ENCODE measurements at regions not wholly inside any gene's neighbourhood (a gene's known extent, or its start where the extent isn't known, plus 50 kb on each side); places are given as distances from the start of the nearest gene placed in this dataset.
"Not testable (repeated sequence)": the region's sequence is repeated elsewhere in the genome, so short reads cannot be mapped to it uniquely, and the experiment has no call there.

DNA sequence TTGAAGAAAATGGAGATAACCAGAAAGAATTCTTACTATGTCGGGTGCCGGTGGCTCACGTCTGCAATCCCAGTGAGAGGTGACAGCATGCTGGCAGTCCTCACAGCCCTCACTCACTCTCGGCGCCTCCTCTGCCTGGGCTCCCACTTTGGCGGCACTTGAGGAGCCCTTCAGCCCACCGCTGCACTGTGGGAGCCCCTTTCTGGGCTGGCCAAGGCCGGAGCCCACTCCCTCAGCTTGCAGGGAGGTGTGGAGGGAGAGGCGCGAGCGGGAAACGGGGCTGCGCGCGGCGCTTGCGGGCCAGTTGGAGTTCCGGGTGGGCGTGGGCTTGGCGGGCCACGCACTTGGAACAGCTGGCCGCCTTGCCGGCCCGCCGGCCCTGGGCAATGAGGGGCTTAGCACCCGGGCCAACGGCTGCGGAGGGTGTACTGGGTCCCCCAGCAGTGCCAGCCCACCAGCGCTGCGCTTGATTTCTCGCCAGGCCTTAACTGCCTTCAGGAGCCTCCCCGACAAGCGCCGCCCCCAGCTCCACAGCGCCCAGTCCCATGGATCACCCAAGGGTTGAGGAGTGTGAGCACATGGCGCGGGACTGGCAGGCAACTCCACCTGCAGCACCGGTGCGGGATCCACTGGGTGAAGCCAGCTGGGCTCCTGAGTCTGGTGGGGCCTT, 1672.5 kb upstream of the B3GALT2 start:
- DNase-seq = not testable (repeated sequence)

DNA sequence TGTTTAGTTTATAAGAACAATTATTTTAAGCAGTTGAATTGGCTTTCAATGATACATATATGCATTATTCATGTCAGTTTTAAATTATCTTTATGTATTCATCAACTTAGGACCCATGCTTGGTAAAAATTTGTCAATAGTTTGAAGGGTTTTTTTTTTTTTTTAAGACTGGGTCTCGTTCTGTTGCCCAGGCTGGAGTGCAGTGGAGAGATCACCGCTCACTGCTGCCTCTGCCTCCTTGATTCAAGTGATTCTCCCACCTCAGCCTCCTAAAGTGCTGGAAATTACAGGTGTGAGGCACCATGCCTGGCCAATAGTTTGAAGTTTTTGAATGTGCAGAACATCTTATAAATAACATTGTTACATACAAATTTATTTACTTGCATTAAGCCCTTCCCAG, 1671.0 kb upstream of the B3GALT2 start:
- DNase-seq = no peak

DNA sequence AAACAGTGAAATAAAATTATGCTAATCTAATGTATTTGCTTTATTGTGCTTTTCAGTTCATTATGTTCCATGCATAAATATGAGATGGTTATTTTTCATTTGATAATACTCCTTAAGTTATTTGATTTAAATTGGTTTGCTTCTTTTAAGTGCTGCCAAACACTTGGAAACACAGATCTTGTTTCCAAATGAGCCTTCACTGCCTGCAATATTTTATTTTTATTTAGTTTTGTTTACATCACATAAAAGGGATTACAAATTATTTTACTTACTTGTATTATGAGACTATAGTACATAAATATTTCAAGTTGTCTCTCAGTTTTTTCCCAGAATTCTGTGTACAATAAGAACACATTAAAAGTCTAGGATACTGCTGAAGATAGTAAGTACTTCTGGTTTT, 1662.4 kb upstream of the B3GALT2 start:
- DNase-seq = no peak

DNA sequence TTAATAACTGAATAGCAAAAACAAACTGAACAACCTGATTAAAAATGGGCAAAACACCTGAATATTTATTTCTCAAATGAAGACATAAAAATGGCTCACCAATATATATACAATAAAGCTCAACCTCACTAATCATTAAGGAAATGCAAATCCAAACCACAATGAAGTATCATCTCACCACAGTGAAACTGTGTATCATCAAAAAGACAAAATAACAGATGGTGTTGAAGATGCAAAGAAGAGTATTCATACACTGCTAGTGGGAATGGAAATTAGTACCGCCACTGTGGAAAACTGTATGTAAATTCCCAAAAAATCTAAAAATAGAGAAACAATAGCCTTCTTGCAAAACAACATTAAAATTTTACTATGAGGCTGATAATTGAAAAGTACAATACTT, 1660.1 kb upstream of the B3GALT2 start:
- no peak for DNase-seq

DNA sequence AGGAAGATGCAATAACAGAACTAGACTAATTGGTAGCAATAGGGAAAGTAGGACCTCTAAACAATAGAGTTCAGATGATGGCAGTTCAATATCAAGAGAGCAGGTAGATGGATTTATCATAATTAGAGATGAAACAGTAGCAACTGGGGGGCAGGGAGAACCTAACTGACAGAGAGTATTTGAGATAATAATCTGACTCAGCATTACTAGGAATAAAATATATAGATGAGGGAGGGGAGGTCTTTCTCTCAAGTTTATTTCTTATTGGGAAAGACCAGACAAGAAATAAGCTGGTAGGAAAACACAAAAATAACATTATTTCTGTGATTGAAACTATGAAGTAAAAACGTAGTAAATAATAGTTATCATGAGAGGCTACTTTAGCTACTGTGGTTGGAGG, 1656.7 kb upstream of the B3GALT2 start:
- DNase-seq = no peak

DNA sequence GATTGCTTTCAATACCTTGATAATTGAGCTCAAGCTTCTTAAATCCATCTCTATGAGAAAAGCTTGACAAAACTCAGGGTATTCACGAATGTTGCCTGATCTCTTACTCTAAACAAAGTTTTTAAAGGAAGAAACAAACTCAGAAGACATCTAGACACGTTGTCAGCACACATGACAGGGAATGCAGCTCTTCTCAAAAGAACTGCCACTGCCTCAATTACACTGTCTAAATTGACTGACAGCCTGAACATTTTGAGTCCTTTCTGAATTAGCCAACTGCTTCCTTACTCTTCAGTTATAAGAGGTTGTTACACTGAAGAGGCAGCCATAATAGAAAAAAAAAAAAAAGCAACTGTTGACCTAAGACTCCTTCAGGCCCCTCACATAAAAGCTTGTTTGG, 1646.7 kb upstream of the B3GALT2 start:
- no peak for DNase-seq

DNA sequence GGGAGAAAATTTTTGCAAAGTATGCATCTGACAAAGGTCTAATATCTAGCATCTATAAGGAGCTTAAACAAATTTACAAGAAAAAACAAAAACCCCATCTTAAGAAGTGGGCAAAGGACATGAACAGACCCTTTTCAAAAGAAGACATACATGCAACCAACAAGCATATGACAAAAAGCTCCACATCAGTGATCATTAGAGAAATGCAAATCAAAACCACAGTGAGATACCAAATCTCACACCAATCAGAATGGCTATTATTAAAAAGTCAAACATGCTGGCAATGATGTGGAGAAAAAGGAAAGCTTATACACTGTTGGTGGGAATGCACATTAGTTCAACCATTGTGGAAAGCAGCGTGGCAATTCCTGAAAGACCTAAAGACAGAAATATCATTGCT, 1645.2 kb upstream of the B3GALT2 start:
- not testable (repeated sequence) for DNase-seq

DNA sequence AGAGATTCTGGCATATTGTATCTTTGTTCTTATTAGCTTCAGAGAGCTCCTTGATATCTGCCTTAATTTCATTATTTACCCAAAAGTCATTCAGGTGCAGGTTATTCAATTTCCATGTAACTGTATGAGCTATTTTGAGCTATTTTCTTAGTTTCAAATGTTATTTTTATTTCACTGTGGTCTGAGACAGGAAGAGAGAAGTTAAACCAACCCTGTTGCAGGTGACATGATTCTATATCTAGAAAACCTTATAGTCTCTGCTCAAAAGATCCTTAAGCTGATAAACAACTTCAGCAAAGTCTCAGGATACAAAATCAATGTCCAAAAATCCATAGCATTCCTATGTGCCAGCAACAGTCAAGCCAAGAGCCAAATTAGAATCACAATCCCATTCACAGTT, 1644.0 kb upstream of the B3GALT2 start:
- no peak for DNase-seq

DNA sequence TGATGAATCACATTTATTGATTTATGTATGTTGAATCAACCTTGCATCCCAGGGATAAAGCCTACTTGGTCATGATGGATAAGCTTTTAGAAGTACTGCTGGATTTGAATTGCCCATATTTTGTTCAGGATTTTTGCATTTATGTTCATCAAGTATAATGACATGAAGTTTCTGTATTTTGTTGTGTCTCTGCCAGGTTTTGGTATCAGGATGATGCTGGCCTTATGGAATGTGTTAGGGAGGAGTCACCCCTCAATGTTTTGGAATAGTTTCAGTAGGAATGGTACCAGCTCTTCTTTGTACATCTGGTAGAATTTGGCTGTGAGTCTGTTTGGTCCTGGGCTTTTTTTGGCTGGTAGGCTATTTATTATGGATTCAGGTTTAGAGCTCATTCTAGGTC, 1643.1 kb upstream of the B3GALT2 start:
- DNase-seq = no peak

DNA sequence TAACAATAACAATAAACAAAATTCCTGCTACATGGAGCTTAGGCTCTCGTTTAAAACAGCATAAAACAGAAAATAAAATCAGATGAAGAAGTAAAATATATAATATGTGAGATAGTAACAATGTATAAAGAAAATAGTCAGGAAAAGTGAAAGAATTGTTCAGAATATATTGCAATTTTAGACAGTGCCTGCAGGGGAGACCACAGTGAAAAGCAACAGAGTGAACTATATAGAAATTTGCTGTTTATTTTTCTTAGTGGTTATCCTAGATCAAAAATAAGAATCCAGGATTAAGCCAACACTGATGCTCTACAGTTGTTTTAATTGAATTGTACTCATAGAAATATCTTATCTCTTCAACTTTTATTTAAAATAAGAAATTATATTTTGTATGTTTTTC, 1639.0 kb upstream of the B3GALT2 start:
- no peak for DNase-seq

DNA sequence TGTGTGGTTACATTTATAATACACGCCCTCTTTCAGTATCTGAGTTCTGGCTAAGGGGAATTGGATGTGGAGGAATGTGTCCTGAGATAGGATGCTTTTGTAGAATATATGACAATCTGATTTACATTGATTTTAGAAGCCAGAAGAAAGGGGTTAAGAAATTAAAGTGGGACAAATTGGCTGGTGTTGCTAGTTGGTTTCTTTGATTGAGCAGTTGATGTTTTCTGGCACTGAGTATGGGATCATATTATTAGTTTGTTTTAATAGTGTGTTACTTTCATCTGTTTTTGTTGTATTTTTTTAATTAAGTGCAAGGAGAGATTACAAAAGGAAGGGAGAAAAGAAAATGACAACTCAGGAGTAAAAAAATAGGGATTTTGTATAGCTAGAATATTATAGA, 1634.7 kb upstream of the B3GALT2 start:
- no peak for DNase-seq

DNA sequence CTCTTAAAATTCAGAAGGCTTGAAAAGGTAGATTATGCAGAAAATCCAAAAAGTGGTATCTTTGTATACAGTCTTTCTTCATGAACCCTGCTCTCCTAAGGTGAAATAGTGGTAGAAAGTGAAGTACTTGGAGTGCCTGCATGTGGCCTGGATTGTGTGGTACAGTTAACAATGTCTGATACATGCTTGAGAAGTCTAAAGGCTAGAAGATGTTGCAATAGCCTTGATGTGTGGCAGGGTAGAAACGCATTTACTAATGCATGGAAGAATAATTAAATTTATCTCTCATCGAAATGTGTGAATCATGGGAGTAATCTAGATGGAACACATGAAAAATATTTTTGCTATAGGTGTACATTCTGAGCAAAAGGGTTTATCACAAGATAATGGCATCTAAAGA, 1632.3 kb upstream of the B3GALT2 start:
- DNase-seq = no peak

DNA sequence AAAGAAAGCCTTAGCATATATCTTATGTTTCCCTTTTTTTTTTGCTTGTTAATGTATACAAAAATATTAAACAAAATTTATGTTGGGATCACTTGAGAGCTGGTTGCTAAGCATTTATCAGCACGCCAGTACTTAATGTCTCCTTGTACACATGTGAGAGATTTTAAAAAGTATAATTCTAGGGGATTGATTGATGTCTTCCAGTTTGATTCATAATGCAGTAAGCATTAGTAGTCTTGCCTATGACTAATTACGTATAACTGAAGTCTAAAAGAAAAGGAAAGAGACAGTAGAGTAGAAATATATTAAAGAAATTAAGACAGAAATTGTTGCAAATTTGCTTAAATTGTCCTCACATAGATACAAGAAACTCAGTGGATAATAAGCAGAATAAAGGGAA, 1630.4 kb upstream of the B3GALT2 start:
- DNase-seq = no peak

DNA sequence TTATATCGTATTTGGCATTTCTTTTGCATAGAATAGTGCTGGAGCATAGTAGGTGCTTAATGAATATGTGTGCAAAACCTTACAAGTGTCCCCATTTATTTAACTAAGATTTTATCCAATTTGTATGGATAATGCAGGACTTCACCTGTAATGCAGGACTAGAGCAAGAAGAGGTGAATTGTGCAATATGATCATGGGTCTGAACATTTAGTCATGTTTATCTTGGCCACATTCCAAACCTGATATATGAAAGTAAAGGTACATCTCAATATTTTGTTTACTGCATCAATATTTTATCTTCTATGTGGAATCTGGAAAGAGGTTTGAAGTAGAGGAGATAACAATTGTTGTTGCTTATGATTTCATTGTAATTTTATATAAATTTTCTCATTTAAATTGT, 1626.7 kb upstream of the B3GALT2 start:
- DNase-seq = no peak

DNA sequence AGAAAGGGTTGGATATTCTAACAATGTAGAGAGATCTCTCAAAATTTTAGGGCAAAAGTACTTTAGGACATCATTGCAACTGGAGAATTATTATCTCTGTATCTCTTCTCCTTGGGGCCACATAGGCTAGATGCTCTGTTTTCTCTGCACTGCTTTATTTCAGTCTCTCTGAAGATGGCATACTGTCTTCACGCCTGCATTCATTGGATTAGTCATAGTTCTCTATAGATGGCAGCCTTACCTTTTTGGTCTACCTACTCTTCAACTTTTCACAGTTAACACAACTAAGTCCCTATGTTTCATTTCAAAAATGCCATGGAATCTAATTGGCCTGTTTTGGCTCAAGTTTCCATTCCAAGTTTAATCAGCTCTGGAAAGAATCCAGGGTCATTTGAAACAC, 1623.3 kb upstream of the B3GALT2 start:
- no peak for DNase-seq

DNA sequence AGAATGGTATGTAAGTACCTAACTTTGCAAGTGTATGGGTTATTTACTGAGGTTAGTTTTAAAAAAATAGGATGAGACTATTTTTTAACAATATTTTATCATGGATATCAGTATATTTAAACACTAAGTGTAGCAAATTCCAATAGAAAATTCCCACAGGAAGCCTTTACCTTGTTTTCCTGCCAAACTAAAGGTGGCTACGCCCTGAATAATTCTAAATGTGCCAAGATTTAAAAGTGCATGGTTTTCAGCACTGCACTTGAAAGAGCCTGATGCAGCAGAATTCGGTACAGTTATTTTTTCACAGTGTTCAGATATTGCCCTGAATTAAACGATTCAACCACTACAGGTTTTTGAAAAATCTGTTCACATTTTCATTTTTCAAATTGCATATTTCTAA, 1622.8 kb upstream of the B3GALT2 start:
- no peak for DNase-seq

DNA sequence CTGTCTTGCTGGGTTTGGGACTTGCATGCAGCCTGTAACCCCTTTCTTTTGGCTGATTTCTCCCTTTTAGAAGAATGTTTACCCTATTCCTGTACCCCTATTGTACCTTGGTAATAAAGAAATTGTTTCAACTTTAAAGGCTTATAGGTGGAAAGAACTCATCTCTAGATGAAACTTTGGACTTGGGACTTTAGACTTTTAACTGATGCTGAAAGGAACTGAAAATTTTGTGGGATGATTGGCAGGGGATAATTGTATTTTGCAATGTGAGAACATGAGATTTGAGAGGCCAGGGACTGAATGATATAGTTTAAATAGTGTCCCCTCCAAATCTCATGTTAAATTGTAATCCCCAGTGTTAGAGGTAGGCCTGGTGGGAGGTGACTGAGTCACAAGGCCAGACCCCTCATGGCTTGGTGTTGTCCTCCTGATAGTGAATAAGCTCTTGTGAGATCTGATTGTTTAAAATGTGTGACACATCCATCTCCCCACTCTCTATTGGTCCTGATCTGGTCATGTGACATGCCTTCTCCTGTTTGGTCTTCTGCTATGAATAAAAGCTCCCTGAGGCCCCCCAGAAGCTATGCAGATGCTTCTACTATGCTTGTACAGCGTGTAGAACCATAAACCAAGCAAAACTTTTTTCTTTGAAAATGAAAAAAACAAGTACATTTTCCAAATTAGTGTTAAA, 1621.3 kb upstream of the B3GALT2 start:
- DNase-seq = no peak

DNA sequence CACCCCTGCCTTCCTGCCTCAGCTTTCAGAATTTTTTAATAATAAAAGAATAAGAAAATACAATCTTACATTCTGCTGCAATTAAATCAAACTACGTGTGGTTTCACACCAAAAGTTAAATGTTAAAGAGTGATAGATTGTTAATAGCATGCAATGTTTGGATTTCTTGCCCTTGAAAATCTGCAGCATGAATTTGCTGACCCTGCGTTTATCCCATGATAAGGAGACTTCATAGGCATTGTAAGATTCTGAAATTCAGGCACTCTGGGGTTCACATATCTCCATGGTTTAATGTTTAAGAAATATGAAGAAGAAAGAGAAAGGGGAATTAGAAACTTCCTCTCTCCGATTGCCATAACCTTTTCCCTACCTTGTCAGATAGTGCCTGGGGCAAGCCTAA, 1616.2 kb upstream of the B3GALT2 start:
- DNase-seq = no peak

DNA sequence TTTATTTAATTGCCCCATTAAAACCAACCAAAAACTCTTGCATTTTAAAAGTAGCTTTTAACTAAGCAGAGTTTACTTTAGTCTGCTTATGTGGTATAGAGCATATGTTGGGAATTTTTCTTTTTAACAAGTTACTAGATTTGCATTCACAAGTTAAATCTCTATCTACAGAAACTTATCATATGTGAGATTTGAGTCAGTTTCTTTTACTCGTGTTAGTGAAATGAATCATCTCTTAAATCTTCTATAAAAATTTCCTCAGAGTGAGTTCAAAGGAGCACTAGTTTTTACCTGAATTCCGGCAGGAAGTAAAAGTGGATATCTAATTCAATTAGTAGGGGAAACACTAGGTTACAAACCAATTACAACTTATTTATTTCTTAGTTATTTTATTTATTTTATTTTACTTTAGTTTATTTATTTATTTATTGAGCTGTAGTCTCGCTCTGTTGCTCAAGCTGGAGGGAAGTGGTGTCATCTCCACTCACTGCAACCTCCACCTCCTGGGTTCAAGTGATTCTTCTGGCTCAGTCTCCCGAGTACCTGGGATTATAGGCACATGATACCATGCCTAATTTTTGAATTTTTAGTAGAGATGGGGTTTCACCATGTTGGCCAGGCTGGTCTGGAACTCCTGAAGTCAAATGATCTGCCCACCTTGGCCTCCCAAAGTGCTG, 1609.6 kb upstream of the B3GALT2 start:
- no peak for DNase-seq

DNA sequence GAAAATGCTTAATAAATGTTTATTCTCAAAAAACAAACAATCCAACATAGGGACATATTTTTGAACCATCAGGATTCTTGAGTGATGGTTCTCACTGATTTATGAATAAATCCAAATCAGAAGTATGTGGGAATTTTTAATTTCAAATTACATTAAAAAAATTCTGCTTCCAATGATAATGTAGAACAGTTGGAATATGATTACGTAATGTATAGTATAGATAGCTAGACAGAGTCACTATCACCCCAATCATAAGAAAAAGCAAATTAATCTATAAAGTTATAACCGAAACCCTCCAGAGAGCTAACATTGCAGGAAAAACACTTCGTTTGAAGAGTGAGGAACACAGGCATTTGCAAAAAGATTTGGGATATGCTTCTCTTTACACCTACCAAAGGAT, 1600.6 kb upstream of the B3GALT2 start:
- DNase-seq = no peak

DNA sequence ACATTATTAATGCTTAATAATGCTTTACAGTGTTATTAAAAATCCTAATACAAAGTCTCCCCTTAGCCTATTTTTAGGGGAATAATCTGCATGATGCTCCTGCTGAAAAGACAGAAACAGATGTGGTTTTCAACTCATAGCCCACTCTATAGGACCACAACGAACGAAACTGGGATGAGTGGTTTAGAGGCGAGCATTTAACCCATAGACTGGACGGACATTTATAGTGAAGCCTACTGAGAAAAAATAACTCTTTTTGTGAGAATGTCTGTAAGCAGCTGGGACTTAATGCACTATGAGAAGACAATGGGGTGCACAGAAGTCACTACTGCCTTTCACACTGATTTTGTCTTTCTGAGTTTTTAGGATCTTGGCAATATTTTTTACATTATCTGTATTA, 1599.6 kb upstream of the B3GALT2 start:
- DNase-seq = no peak

DNA sequence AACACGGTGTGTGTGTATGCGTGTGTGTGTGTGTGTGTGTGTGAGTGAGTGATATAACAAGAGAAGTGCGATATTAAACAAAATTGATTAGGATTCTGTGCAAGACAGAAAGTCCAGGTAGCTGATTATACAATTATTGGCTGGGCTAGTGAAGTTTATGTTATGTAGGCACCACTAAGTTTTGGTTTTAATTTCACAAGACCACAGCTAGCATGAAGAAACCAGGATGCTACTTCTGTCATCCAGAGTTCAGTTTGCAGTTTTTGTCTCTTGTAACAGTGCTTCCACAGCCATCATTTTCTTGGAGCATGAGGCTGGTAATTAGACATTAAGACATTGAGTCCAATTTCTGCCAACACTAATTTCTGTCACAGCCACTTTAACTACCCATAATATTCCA, 1590.2 kb upstream of the B3GALT2 start:
- DNase-seq = no peak

DNA sequence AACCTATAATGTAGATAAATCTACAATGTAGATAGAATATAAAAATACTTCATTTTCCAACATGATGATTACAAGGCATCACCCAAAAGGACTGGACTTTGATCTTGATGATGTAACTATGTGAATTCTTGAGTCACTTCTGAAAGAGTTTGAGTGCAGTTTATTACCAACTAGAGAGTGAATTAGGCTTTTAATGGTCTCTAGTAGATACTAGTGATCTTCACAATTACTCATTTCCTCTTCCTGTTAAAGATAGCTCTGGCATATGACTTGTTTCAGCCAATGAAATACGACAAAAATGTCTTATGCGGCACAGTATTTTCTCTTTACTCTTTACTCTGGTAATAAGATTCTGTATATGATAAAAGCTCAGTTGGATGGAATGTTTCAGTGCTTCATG, 1588.1 kb upstream of the B3GALT2 start:
- DNase-seq = no peak

DNA sequence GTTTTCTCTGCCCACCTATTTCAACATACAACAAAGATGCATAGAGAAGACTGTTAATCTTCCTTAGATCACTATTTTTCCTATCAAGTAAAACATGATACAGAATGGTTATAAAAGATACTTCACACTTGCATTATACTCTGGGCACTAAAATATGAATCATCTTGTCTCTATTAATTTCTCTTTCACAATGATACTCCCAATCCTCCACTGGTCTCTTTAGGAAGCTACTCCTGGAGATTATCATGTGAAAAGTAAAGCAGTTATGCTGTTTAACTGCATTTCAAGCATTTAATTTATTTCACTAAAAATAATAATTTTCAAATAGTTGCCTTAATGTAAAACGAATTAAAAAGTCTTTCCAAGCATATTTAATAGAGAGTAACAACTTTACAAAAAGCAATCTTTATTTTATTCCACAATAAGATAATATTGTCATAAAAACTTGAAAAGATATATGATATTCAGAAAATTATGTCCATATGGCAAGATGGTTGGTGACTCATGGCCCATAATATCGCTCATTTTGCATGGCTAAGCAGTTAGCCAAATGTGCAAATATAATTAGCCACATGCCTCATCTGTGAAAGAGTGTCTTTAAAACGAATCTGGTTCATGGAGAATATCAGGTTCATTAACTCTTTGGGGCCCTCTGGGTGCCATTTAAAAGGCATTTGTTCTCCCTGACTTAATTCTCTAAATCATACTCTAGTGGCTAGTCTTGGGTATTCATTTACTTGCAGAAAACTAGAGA, 1569.0 kb upstream of the B3GALT2 start:
- no peak for DNase-seq
